SK-N-MC (cell line): ENCODE measurements at regions not wholly inside any gene's neighbourhood (a gene's known extent, or its start where the extent isn't known, plus 50 kb on each side); places are given as distances from the start of the nearest gene placed in this dataset.

Experiments used
- DNase-seq: peaks from one replicate; pipeline ENCODE4 v3.0.0-alpha.2; 2011; ENCODE audit warnings: low read depth, low spot score
- H3K27ac ChIP-seq: fragments of 200-600 bp; sonication (generic); 2 replicates; pipeline ENCODE4 v1.5.1; 2016; ENCODE audit warnings: mixed run types
- H3K36me3 ChIP-seq: fragments of 200-600 bp; sonication (generic); 2 replicates; pipeline ENCODE4 v1.6.1; 2017; ENCODE audit warnings: antibody characterized with exemption, low read length, mixed read lengths; ENCODE audit not compliant: insufficient read depth
- H3K4me3 ChIP-seq: fragments of 200-600 bp; sonication (generic); 2 replicates; pipeline ENCODE4 v1.5.1; 2016
- H3K9ac ChIP-seq: fragments of 200-600 bp; sonication (generic); 2 replicates; pipeline ENCODE4 v1.8.0; 2017; ENCODE audit warnings: mixed run types, mixed read lengths; ENCODE audit not compliant: insufficient read length
- H3K9me3 ChIP-seq: fragments of 200-600 bp; sonication (generic); 2 replicates; pipeline ENCODE4 v1.6.1; 2017; ENCODE audit warnings: low read depth, mild to moderate bottlenecking, antibody characterized with exemption, low read length, moderate library complexity, mixed read lengths
- EZH2 ChIP-seq: fragments of 200-600 bp; sonication (generic); IDR thresholded peaks from one replicate; pipeline ENCODE4 v1.6.1; 2017; ENCODE audit warnings: antibody characterized with exemption
- FOXP2 ChIP-seq: optimal IDR thresholded peaks from 2 replicates; pipeline ENCODE3; 2011; ENCODE audit warnings: mild to moderate bottlenecking, moderate library complexity; ENCODE audit not compliant: insufficient read depth; ENCODE audit errors: extremely low read length, control extremely low read depth
- POLR2AphosphoS5 ChIP-seq: IDR thresholded peaks from 2 replicates; pipeline ENCODE4 v1.6.1; 2012; ENCODE audit warnings: mild to moderate bottlenecking, low read depth, low read length, borderline replicate concordance

DNA sequence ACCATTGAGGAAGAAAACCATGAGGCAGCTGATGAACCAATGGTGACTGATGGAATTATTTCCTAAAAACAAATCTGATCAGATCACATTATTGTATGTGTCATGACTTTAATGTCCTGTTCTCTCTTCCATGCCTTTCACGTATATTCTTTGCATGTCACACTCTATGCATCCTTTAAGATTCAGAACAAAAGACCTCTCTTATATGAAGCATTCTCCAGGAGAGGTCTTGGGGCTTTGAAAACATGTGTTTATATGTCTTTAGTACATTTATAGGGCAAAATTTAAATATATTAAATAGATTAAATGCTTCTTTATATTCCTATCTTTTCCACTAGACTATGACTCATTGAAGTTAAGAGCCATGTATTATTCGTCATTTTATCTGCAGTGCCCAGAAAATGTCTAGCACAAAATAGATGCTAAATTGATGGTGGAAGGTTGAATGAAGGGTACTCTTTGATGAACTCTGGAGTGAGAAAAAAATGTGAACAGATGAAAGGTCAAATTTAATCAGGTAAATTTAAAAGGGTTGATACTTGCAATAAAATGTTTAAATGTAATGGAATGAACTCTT lies 196.3 kb downstream of the PSAT1 start:
- no peaks in the 10 kb centered on the region for H3K9me3 ChIP-seq

DNA sequence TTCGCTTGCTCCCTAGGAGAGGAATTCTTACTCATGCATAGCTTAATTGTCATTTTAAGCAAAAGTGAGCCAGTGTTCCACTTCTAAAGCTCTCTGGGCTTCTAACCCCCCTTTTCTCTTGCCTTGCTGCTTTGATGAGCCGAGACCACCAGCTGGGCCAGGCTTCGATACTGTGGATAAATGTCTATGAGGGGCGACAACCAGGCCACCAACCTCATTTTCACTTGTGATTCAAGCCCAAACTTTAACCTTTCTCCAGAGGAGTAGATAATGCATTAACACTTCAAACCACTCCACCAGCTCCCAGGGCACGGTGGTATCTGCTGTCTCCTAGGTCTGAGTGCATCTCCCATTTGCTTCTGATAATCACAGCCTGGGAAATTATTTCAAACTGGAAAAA lies 205.6 kb downstream of the PSAT1 start:
- DNase-seq = no peak
- no peak for TF ChIP-seq FOXP2
- no peak for TF ChIP-seq POLR2AphosphoS5
- TF ChIP-seq EZH2 = no peak
- Histone ChIP-seq H3K4me3 (no peak overlapping the region), H3K27ac (no peak overlapping the region), H3K9me3 (no peaks in the 10 kb centered on the region), H3K9ac (no peak overlapping the region), H3K36me3 (no peaks in the 10 kb centered on the region)

More for the DNA sequence above, 196.3 kb downstream of the PSAT1 start:
- Histone ChIP-seq H3K9ac (no peak overlapping the region), H3K36me3 (no peaks in the 10 kb centered on the region), H3K4me3 (no peak overlapping the region), H3K27ac (no peak overlapping the region)
- TF ChIP-seq EZH2 (no peak), FOXP2 (no peak), POLR2AphosphoS5 (no peak)
- no peak for DNase-seq

DNA sequence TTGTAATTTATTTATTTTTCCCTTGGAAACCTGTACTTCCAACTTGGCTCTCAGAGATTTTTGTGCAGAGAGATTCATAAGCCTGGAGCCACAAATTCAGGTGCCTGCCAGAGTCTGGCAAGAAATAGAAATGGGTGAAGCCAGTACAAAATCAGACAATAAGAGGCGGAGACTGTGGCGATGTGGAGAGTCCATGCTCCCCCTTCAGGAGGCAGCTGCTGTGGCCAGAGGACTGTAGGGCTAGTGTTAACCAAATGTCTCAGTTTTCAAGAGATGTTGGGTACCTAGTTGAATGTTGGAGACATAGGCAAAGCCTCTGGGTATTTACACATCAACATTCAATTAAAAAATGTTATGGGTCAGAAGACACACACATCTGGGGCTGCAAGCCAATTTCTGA lies 208.6 kb downstream of the PSAT1 start:
- H3K9me3 ChIP-seq = no peaks in the 10 kb centered on the region
- H3K36me3 ChIP-seq = no peaks in the 10 kb centered on the region
- no peak overlapping the region for H3K27ac ChIP-seq
- H3K9ac ChIP-seq = no peak overlapping the region
- TF ChIP-seq FOXP2 (no peak), EZH2 (no peak), POLR2AphosphoS5 (no peak)
- DNase-seq = no peak
- H3K4me3 ChIP-seq = no peak overlapping the region

DNA sequence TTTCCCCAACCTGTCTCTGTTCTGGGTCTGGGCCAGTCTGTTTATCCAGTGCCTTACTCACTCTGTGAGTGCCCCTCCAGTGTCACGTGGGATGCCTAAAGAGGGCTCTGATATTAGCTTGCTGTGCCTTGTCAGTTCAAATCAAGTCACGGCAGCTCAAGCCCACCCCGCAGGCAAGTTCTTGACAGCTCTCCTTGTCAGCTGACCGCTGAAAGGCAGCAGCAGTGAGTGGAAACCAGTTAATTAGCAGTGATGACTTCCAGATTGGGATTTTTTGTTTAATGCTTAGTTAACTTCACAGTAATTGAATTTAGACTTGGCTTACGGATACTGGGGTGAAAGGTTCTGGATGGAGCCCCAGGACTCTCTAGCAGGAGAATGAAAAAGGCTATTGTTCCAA lies 210.1 kb downstream of the PSAT1 start:
- H3K27ac ChIP-seq = no peak overlapping the region
- no peak overlapping the region for H3K4me3 ChIP-seq
- TF ChIP-seq POLR2AphosphoS5 = no peak
- TF ChIP-seq FOXP2 = no peak
- TF ChIP-seq EZH2 = no peak
- H3K9ac ChIP-seq = no peak overlapping the region
- DNase-seq = no peak
- H3K9me3 ChIP-seq = no peaks in the 10 kb centered on the region
- H3K36me3 ChIP-seq = no peaks in the 10 kb centered on the region

DNA sequence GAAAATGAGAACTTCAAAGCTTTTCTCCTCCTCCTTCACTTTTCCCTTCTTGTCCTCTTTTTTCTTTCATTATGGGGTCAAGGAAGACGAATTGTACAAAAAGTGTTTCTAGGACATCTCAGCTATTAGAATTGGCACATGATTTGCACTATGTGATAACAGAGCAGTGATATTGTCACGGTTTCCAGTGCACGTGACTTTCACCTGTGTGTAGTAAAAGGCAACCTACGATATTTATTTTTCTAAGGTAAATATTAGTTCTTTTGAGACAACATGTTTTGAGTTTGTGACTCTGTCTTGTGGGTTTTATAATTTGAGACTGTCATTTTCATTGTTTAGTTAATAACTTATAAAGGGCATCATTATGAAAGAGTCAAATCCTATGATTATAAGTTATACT lies 213.1 kb downstream of the PSAT1 start:
- Histone ChIP-seq H3K9me3 (no peaks in the 10 kb centered on the region), H3K4me3 (no peak overlapping the region), H3K9ac (no peak overlapping the region), H3K36me3 (no peaks in the 10 kb centered on the region), H3K27ac (no peak overlapping the region)
- TF ChIP-seq POLR2AphosphoS5 = no peak
- TF ChIP-seq EZH2 = no peak
- TF ChIP-seq FOXP2 = no peak
- DNase-seq = no peak

DNA sequence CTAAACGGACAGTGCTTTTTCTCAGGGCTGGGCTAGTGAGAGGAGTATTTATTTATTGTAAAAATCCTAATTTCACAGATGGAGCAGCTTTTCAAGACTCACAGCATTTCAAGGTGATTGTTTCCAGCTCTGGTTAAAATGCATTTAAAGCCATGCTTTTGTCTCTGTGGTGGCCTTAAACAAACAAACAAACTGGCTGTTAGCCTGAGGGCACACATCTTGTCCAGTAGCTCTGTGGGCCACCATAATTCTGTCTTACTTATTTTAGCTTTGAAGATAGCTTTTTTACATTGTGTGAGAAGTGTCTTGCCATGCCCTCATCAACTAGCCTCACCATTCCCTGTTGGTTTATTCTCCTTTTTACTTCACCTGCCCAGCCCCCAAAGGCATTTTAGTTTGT lies 218.2 kb downstream of the PSAT1 start:
- H3K9ac ChIP-seq = no peak overlapping the region
- H3K27ac ChIP-seq = no peak overlapping the region
- no peak overlapping the region for H3K4me3 ChIP-seq
- H3K36me3 ChIP-seq = no peaks in the 10 kb centered on the region
- TF ChIP-seq EZH2 = no peak
- no peak for DNase-seq
- no peaks in the 10 kb centered on the region for H3K9me3 ChIP-seq

DNA sequence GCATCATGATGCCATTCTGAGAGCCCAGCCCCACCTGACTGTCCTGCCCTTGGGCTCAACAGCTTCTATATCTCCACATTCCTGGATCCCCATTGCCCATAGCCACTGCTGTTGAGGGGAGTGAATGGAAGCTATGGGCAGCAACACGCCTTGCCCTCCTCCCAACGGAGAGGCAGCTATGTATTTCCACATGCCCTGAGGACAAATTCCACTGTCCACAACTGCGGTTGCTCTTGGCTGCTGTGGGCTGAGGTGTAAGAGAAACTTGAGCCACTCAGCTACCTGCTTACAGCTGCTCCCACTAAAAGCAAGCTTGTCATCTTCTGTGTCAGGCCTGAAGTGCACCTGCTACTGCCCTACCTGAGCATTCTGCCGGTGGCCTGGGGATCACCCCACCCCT lies 222.9 kb downstream of the PSAT1 start:
- no peak for DNase-seq
- Histone ChIP-seq H3K9ac (no peak overlapping the region), H3K9me3 (no peaks in the 10 kb centered on the region), H3K4me3 (no peak overlapping the region), H3K36me3 (no peaks in the 10 kb centered on the region), H3K27ac (no peak overlapping the region)
- TF ChIP-seq POLR2AphosphoS5 (no peak), FOXP2 (no peak), EZH2 (no peak)

DNA sequence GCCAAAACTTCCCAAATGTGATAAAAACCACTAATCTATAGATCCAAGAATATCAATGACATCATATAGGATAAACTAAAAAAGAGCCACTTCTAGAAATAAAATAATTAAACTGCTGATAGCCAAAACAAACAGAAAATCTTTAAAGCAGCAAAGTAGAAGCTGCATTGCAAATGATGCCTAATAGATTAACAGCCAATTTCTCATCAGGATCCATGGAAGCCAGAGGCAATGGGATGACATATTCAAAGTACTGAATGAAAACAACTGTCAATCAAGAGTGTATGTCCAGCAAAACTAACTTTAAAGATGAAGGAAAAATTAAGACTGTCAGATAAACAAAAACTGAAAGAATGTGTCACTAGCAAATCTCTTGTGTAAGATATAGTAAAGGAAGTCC lies 224.8 kb downstream of the PSAT1 start:
- no peaks in the 10 kb centered on the region for H3K9me3 ChIP-seq
- no peak for TF ChIP-seq POLR2AphosphoS5
- TF ChIP-seq EZH2 = no peak
- TF ChIP-seq FOXP2 = no peak
- no peak overlapping the region for H3K4me3 ChIP-seq
- DNase-seq = no peak
- H3K9ac ChIP-seq = no peak overlapping the region
- no peak overlapping the region for H3K27ac ChIP-seq
- no peaks in the 10 kb centered on the region for H3K36me3 ChIP-seq

DNA sequence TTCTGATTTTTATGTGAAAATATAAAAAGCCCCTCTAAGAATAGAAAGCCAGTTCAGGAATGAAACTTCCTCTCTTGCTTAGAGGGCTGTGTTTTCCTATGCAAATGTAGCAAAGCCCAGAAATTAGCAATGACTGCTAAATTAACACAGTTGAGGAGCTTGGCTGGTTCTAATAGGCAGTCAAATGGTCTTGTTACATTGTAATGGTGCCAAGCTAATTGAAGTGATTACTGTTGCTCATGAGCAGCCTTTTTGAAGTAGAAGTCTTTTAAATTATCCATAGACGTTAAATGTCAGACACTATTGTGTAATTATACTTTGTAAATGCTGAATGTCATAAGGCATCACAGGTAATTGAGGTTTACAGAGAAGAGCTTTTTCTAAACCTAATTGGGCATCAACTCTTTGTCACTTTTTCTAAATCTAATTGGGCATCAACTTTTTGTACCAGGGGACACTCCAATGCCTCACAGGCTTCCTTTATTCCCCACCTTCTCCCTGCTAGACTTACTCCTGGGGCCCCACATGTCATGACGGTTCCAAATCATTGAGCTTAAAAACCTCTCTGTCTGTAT lies 229.1 kb downstream of the PSAT1 start:
- Histone ChIP-seq H3K4me3 (no peak overlapping the region), H3K27ac (no peak overlapping the region), H3K9ac (no peak overlapping the region), H3K9me3 (no peaks in the 10 kb centered on the region), H3K36me3 (no peaks in the 10 kb centered on the region)
- TF ChIP-seq FOXP2 = no peak
- TF ChIP-seq POLR2AphosphoS5 = no peak
- TF ChIP-seq EZH2 = no peak
- no peak for DNase-seq
